ENCODE measurements at regions not wholly inside any gene's neighbourhood (a gene's known extent, or its start where the extent isn't known, plus 50 kb on each side); places are given as distances from the start of the nearest gene placed in this dataset.
"Not testable (repeated sequence)": the region's sequence is repeated elsewhere in the genome, so short reads cannot be mapped to it uniquely, and the experiment has no call there.

GRCh38 chr10:78606766-78607165 is 462.0 kb upstream of the ZMIZ1 start:
- DNase-seq, result not testable (repeated sequence)

- DNase-seq, result no peak
Observed at GRCh38 chr10:78609976-78610375, 458.8 kb upstream of the ZMIZ1 start.

GRCh38 chr10:78613132-78613531 is 455.6 kb upstream of the ZMIZ1 start:
- no peak for DNase-seq

- DNase-seq, result no peak
Observed at GRCh38 chr10:78614267-78614666, 454.5 kb upstream of the ZMIZ1 start.

- no peak for DNase-seq
Observed at GRCh38 chr10:78614744-78615143, 454.0 kb upstream of the ZMIZ1 start.

- DNase-seq, result no peak
Observed at GRCh38 chr10:78616125-78616695, 452.6 kb upstream of the ZMIZ1 start.

- DNase-seq, result no peak
Observed at GRCh38 chr10:78617115-78617514, 451.7 kb upstream of the ZMIZ1 start.

- DNase-seq, result no peak
Observed at GRCh38 chr10:78617631-78618030, 451.1 kb upstream of the ZMIZ1 start.

- no peak for DNase-seq
Observed at GRCh38 chr10:78618050-78618449, 450.7 kb upstream of the ZMIZ1 start.

- no peak for DNase-seq
Observed at GRCh38 chr10:78619115-78619851, 449.5 kb upstream of the ZMIZ1 start.

- no peak for DNase-seq
Observed at GRCh38 chr10:78619896-78620295, 448.9 kb upstream of the ZMIZ1 start.

GRCh38 chr10:78620985-78621799 is 447.6 kb upstream of the ZMIZ1 start:
- no peak for DNase-seq

GRCh38 chr10:78623578-78624215 is 445.1 kb upstream of the ZMIZ1 start:
- no peak for DNase-seq

- no peak for DNase-seq
Observed at GRCh38 chr10:78624791-78625190, 444.0 kb upstream of the ZMIZ1 start.

- DNase-seq, result no peak
Observed at GRCh38 chr10:78626471-78626870, 442.3 kb upstream of the ZMIZ1 start.

- no peak for DNase-seq
Observed at GRCh38 chr10:78627254-78627795, 441.4 kb upstream of the ZMIZ1 start.

- no peak for DNase-seq
Observed at GRCh38 chr10:78628976-78629375, 439.8 kb upstream of the ZMIZ1 start.

- no peak for DNase-seq
Observed at GRCh38 chr10:78629773-78630172, 439.0 kb upstream of the ZMIZ1 start.

- no peak for DNase-seq
Observed at GRCh38 chr10:78630944-78631838, 437.6 kb upstream of the ZMIZ1 start.

- no peak for DNase-seq
Observed at GRCh38 chr10:78634389-78634815, 434.4 kb upstream of the ZMIZ1 start.

GRCh38 chr10:78634835-78635234 is 433.9 kb upstream of the ZMIZ1 start:
- DNase-seq, result no peak

- no peak for DNase-seq
Observed at GRCh38 chr10:78639629-78640028, 429.1 kb upstream of the ZMIZ1 start.
